HG02623 (cell line): ENCODE measurements at regions not wholly inside any gene's neighbourhood (a gene's known extent, or its start where the extent isn't known, plus 50 kb on each side); places are given as distances from the start of the nearest gene placed in this dataset.
"Not testable (repeated sequence)": the region's sequence is repeated elsewhere in the genome, so short reads cannot be mapped to it uniquely, and the experiment has no call there.

Experiments used
- ATAC-seq: cut with Tn5 transposase; IDR thresholded peaks from one replicate; pipeline ENCODE4 v1.9.1; 2021; ENCODE audit warnings: moderate library complexity; ENCODE audit not compliant: unreplicated experiment

GRCh38 chr10:117458571-117458970 is 83.3 kb upstream of the PDZD8 start:
- ATAC-seq: no peak

GRCh38 chr10:117457932-117458331 is 82.7 kb upstream of the PDZD8 start:
- no peak for ATAC-seq

- no peak for ATAC-seq
Measured at GRCh38 chr10:117457071-117457810, 82.0 kb upstream of the PDZD8 start.

GRCh38 chr10:117455346-117455745 is 80.1 kb upstream of the PDZD8 start:
- no peak for ATAC-seq

- ATAC-seq: no peak
Measured at GRCh38 chr10:117454502-117454901, 79.3 kb upstream of the PDZD8 start.

GRCh38 chr10:117453484-117453883 is 78.2 kb upstream of the PDZD8 start:
- not testable (repeated sequence) for ATAC-seq

- ATAC-seq: no peak
Measured at GRCh38 chr10:117450940-117451339, 75.7 kb upstream of the PDZD8 start.

GRCh38 chr10:117449636-117450035 is 74.4 kb upstream of the PDZD8 start:
- ATAC-seq: no peak

- no peak for ATAC-seq
Measured at GRCh38 chr10:117448802-117449201, 73.6 kb upstream of the PDZD8 start.

GRCh38 chr10:117445992-117446391 is 70.8 kb upstream of the PDZD8 start:
- no peak for ATAC-seq

- ATAC-seq: no peak
Measured at GRCh38 chr10:117444497-117445040, 69.3 kb upstream of the PDZD8 start.

- no peak for ATAC-seq
Measured at GRCh38 chr10:117443686-117444041, 68.4 kb upstream of the PDZD8 start.

- peak; percentile 69 for ATAC-seq
Measured at GRCh38 chr10:117442944-117443685, 67.9 kb upstream of the PDZD8 start.

GRCh38 chr10:117442521-117442920 is 67.3 kb upstream of the PDZD8 start:
- no peak for ATAC-seq

- ATAC-seq: no peak
Measured at GRCh38 chr10:117441812-117442443, 66.7 kb upstream of the PDZD8 start.

GRCh38 chr10:117441361-117441760 is 66.1 kb upstream of the PDZD8 start:
- ATAC-seq: no peak

- no peak for ATAC-seq
Measured at GRCh38 chr10:117439243-117439912, 64.1 kb upstream of the PDZD8 start.

- ATAC-seq: no peak
Measured at GRCh38 chr10:117432866-117433265, 57.6 kb upstream of the PDZD8 start.

GRCh38 chr10:117431160-117431559 is 55.9 kb upstream of the PDZD8 start:
- ATAC-seq: no peak

GRCh38 chr10:117430535-117430934 is 55.3 kb upstream of the PDZD8 start:
- ATAC-seq: not testable (repeated sequence)

- no peak for ATAC-seq
Measured at GRCh38 chr10:117429643-117430265, 54.5 kb upstream of the PDZD8 start.
